Left ventricle myocardium inferior (tissue), 1 donor: ENCODE measurements at regions not wholly inside any gene's neighbourhood (a gene's known extent, or its start where the extent isn't known, plus 50 kb on each side); places are given as distances from the start of the nearest gene placed in this dataset.

Experiments used
- DNase-seq: peaks from one replicate; pipeline ENCODE4 v3.0.0-alpha.2; 2020
- H3K27ac ChIP-seq: fragments of 200-600 bp; replicated peaks from 2 replicates; pipeline ENCODE4 v1.8.0; 2021
- H3K27me3 ChIP-seq: fragments of 200-600 bp; 2 replicates; pipeline ENCODE4 v1.8.0; 2021; ENCODE audit warnings: low read depth
- H3K36me3 ChIP-seq: fragments of 200-600 bp; 2 replicates; pipeline ENCODE4 v1.8.0; 2021
- H3K4me1 ChIP-seq: fragments of 200-600 bp; 2 replicates; pipeline ENCODE4 v1.8.0; 2021
- H3K4me3 ChIP-seq: fragments of 200-600 bp; 2 replicates; pipeline ENCODE4 v1.8.0; 2021; ENCODE audit warnings: mild to moderate bottlenecking, moderate library complexity
- H3K9me3 ChIP-seq: fragments of 200-600 bp; replicated peaks from 2 replicates; pipeline ENCODE4 v1.8.0; 2021
- intact Hi-C: fragments of 100-400 bp; cut with micrococcal nuclease; formaldehyde crosslinking; loops from one replicate; pipeline ENCODE4 v1.11.0; 2022
- TF ChIP-seq, protein P1 (sequence below): fragments of 200-600 bp; IDR thresholded peaks from 2 replicates; pipeline ENCODE4 v1.8.0; 2021; ENCODE audit warnings: antibody characterized with exemption, mild to moderate bottlenecking, borderline replicate concordance
- donor health status: DM: no; HTN: yes; CAD: no; lungs with severe emphysema.

DNA sequence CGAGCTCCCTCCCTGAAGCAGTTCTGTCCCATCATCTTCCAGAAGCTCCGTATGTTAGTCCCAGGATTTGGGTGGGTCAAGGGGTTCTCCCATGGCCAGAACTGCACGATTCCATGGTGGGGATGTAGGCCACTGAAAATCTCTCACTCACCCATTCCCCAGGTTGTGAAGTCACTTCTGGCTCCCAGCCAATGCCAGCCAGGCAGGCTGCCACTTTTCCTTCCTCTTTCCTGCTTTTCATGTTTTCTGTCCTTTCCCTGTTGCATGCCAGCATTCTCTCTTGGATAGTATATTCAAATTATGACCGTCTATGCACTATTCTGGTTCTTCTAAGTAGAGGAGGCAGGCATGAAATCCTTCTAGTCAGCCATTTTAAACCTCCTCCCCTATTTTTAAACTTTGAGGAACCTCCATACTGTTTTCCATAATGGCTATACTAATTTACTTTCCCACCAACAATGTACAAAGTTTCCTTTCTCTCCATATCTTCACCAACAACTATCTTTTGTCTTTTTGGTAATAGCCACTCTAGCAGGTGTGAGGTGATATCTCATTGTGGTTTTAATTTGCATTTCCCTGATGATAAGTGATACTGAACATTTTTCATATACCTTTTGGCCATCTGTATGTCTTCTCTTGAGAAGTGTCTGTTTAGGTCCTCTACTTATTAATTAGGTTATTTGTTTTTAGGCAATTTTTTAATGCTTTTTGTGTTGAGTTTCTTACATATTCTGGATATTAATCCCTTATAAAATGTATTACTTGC, 182.1 kb upstream of the TET2 start:
- no peaks in the 10 kb centered on the region for H3K36me3 ChIP-seq
- peaks cover 25% of the 10 kb centered on the region for H3K9me3 ChIP-seq
- H3K27me3 ChIP-seq: no peaks in the 10 kb centered on the region
- H3K4me3 ChIP-seq: no peak overlapping the region
- intact Hi-C loops: no loop called here
- TF ChIP-seq, protein P1, sequence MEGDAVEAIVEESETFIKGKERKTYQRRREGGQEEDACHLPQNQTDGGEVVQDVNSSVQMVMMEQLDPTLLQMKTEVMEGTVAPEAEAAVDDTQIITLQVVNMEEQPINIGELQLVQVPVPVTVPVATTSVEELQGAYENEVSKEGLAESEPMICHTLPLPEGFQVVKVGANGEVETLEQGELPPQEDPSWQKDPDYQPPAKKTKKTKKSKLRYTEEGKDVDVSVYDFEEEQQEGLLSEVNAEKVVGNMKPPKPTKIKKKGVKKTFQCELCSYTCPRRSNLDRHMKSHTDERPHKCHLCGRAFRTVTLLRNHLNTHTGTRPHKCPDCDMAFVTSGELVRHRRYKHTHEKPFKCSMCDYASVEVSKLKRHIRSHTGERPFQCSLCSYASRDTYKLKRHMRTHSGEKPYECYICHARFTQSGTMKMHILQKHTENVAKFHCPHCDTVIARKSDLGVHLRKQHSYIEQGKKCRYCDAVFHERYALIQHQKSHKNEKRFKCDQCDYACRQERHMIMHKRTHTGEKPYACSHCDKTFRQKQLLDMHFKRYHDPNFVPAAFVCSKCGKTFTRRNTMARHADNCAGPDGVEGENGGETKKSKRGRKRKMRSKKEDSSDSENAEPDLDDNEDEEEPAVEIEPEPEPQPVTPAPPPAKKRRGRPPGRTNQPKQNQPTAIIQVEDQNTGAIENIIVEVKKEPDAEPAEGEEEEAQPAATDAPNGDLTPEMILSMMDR: no peak
- H3K4me1 ChIP-seq: no peaks in the 10 kb centered on the region
- peak; percentile 20 for DNase-seq
- no peak overlapping the region for H3K27ac ChIP-seq

DNA sequence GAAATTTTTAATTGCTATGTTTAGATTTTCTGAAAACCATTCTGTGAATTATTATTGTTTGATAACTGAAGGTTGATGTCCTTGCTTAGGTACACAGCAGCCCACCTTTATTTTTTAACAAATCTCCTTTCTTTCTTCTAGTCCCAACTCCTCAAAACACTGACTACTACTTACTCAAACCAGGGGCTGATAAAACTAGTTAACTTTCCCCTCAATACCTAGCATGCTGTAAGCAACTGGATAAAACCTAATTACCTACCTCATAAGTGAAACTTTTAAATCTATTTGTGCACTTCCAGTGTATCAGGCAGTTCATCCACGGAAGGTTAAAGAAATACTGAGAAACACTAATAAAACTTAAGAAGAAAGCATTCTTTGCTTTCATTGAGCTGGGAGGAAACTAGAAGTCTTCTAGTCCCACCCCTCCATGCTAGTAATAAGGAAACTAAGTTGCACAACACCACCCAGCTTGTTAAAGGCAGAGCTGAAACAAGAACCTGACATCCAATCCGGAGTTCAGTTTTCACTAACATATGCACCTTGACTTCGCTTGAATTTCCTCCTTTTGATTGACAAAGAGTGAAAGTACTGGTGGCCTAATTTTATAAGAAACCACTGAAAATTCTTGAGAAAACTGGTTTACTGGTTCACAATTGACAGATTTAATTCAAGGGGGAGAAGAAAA, 180.2 kb upstream of the TET2 start:
- intact Hi-C loops: no loop called here
- TF ChIP-seq, protein P1: no peak
- no peaks in the 10 kb centered on the region for H3K36me3 ChIP-seq

DNA sequence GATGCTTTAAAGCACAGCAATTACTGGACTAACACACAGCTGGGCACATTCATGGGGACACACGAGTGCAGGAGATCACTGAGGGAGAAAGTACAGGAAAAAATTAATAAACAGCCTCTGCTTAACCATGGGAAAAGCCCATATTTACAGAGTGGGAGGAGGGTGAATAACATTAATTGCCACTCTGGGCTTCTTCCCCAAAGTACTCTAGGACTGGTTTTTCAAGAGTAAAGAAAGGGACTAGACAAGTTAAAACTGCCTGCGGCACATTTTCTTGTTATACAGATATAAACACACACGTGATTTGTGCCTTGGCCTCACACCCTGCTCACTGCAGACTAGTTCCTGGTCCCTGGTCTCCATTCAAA, 179.7 kb upstream of the TET2 start:
- Histone ChIP-seq H3K36me3 (no peaks in the 10 kb centered on the region), H3K9me3 (peaks cover 2% of the 10 kb centered on the region), H3K4me1 (no peaks in the 10 kb centered on the region), H3K4me3 (no peak overlapping the region), H3K27ac (no peak overlapping the region), H3K27me3 (no peaks in the 10 kb centered on the region)
- TF ChIP-seq, protein P1: no peak
- no peak for DNase-seq
- intact Hi-C loops: no loop called here

More for the DNA sequence above, 180.2 kb upstream of the TET2 start:
- Histone ChIP-seq H3K4me3 (no peak overlapping the region), H3K27me3 (no peaks in the 10 kb centered on the region), H3K9me3 (peaks cover 7% of the 10 kb centered on the region), H3K4me1 (no peaks in the 10 kb centered on the region), H3K27ac (no peak overlapping the region)
- DNase-seq: no peak

DNA sequence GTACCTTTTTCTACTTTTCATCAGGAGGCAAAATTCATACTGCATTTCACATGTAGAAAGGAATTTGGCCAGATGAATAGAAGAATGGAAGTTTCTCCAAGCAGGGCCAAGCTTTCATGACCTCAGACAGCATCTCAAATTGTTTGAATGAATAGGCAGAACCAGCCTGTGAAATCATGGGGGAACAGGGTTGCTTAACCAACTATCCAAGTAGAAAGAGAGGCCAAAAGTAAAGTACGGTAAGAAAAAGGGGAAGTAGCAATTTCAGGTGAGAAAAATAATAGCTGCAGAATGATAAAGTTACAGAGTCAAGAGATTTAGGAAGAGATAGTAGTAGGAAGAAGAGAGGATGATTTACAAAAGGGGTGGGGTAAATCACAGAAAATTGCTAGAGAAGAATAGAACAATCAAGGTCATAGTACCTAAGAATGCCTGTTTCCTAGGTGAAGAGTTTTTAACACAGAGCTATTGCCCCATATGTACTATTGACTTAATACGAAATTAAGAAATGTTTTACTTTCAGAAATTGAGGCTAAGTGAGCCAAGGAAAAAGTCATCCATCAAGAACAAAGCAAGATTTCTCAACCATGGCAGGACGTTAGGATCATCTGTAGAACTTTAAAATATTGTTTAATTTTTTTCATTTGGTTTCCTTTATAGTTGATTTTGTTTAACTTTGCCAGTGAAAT, 177.1 kb upstream of the TET2 start:
- no peaks in the 10 kb centered on the region for H3K36me3 ChIP-seq
- intact Hi-C loops: no loop called here
- no peak overlapping the region for H3K27ac ChIP-seq

DNA sequence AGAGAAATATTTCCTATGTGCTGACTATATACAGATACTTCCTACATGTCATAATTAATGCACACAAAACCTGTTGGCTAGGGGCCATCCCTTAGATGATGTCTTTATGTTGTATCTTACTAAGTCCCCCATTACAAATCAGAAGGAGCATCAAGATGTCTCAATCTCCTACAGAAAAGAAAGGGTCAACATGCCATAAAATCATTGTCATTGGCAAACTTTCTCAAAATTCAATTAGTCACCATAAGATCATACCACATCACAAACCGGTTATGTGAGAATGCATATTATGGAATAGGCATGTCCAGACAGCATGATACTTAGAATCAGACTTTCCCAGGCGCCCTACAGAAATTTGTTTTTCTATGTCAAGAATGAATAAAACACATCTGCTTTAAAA, 175.2 kb upstream of the TET2 start:
- no peaks in the 10 kb centered on the region for H3K27me3 ChIP-seq
- no peak for DNase-seq
- intact Hi-C loops: no loop called here
- no peak overlapping the region for H3K27ac ChIP-seq
- no peaks in the 10 kb centered on the region for H3K9me3 ChIP-seq
- H3K4me1 ChIP-seq: no peaks in the 10 kb centered on the region
- TF ChIP-seq, protein P1: no peak
- H3K36me3 ChIP-seq: no peaks in the 10 kb centered on the region
- no peak overlapping the region for H3K4me3 ChIP-seq

More for the DNA sequence above, 177.1 kb upstream of the TET2 start:
- TF ChIP-seq, protein P1: no peak
- Histone ChIP-seq H3K4me3 (no peak overlapping the region), H3K27me3 (no peaks in the 10 kb centered on the region), H3K4me1 (no peaks in the 10 kb centered on the region), H3K9me3 (no peaks in the 10 kb centered on the region)
- DNase-seq: no peak
